Smooth muscle cell (in vitro differentiated cells): ENCODE measurements at regions not wholly inside any gene's neighbourhood (a gene's known extent, or its start where the extent isn't known, plus 50 kb on each side); places are given as distances from the start of the nearest gene placed in this dataset.

Experiments used
- DNase-seq: peaks from one replicate; lab custom pipeline; 2025; ENCODE audit not compliant: unreplicated experiment; lab: John Stamatoyannopoulos, UW
- H2AFZ ChIP-seq: fragments of 200-600 bp; sonication (generic); 2 replicates; pipeline ENCODE4 v1.6.0; 2016; ENCODE audit warnings: antibody characterized with exemption, low read depth, mild to moderate bottlenecking
- H3F3A ChIP-seq: fragments of 200-600 bp; sonication (generic); 2 replicates; pipeline ENCODE4 v1.6.0; 2017; ENCODE audit warnings: antibody characterized with exemption, low read depth
- H3K27ac ChIP-seq: fragments of 200-600 bp; sonication (generic); 2 replicates; pipeline ENCODE4 v1.5.1; 2016; ENCODE audit warnings: low read depth, mild to moderate bottlenecking
- H3K27me3 ChIP-seq: fragments of 200-600 bp; sonication (generic); 2 replicates; pipeline ENCODE4 v1.6.1; 2016; ENCODE audit warnings: low read depth, mild to moderate bottlenecking
- H3K36me3 ChIP-seq: fragments of 200-600 bp; sonication (generic); 2 replicates; pipeline ENCODE4 v1.5.1; 2016; ENCODE audit warnings: low read depth
- H3K4me1 ChIP-seq: fragments of 200-600 bp; sonication (generic); 2 replicates; pipeline ENCODE4 v1.5.1; 2016; ENCODE audit warnings: low read depth
- H3K4me2 ChIP-seq: fragments of 200-600 bp; sonication (generic); 2 replicates; pipeline ENCODE4 v1.6.0; 2016; ENCODE audit warnings: mild to moderate bottlenecking
- H3K4me3 ChIP-seq: fragments of 200-600 bp; sonication (generic); 2 replicates; pipeline ENCODE4 v1.5.1; 2016; ENCODE audit warnings: mild to moderate bottlenecking
- H3K79me2 ChIP-seq: fragments of 200-600 bp; sonication (generic); 2 replicates; pipeline ENCODE4 v1.6.0; 2016; ENCODE audit warnings: low read depth, mild to moderate bottlenecking
- H3K9ac ChIP-seq: fragments of 200-600 bp; sonication (generic); 2 replicates; pipeline ENCODE4 v1.6.0; 2016; ENCODE audit warnings: low read depth
- H3K9me3 ChIP-seq: fragments of 200-600 bp; sonication (generic); replicated peaks from 2 replicates; pipeline ENCODE4 v1.5.1; 2016; ENCODE audit warnings: low read depth
- H4K20me1 ChIP-seq: fragments of 200-600 bp; sonication (generic); 2 replicates; pipeline ENCODE4 v1.6.0; 2016; ENCODE audit warnings: low read depth
- CTCF ChIP-seq: fragments of 200-600 bp; sonication (generic); IDR thresholded peaks from 2 replicates; pipeline ENCODE4 v1.5.1; 2017; ENCODE audit warnings: borderline replicate concordance, mild to moderate bottlenecking, antibody characterized with exemption; ENCODE audit not compliant: insufficient read depth, poor library complexity, severe bottlenecking
- WGBS: methylation state at CpG from one replicate; pipeline ENCODE4 v1.1.7; 2016; ENCODE audit warnings: low lambda C conversion rate; 5-methylcytosine and 5-hydroxymethylcytosine counted together

- 99% methylated on average over 2 of the region's 2 CpGs for WGBS
- H3K4me1 ChIP-seq: peaks cover 28% of the 10 kb centered on the region
- no peak for DNase-seq
Measured at GRCh38 chr7:10120936-10121335, 852.7 kb upstream of the PHF14 start.

GRCh38 chr7:10121631-10122030 lies 852.0 kb upstream of the PHF14 start:
- TF ChIP-seq CTCF: no peak
- no peak for DNase-seq
- Histone ChIP-seq H3K4me3 (no peak overlapping the region), H2AFZ (peak overlapping the region; percentile 83), H3K9ac (no peak overlapping the region), H3K4me2 (no peak overlapping the region), H3K27ac (no peak overlapping the region), H3K36me3 (no peaks in the 10 kb centered on the region), H3K9me3 (no peaks in the 10 kb centered on the region), H3K4me1 (peaks cover 28% of the 10 kb centered on the region), H4K20me1 (no peaks in the 10 kb centered on the region), H3K27me3 (no peaks in the 10 kb centered on the region), H3K79me2 (no peaks in the 10 kb centered on the region), H3F3A (peaks cover 15% of the 10 kb centered on the region)
- WGBS: 82% methylated on average over 2 of the region's 2 CpGs

More at GRCh38 chr7:10120936-10121335, 852.7 kb upstream of the PHF14 start:
- no peak overlapping the region for H3K4me2 ChIP-seq
- no peak overlapping the region for H3K27ac ChIP-seq
- no peak for TF ChIP-seq CTCF
- H3F3A ChIP-seq: peaks cover 15% of the 10 kb centered on the region
- H3K36me3 ChIP-seq: no peaks in the 10 kb centered on the region
- no peaks in the 10 kb centered on the region for H3K27me3 ChIP-seq
- H3K4me3 ChIP-seq: no peak overlapping the region
- no peaks in the 10 kb centered on the region for H3K9me3 ChIP-seq
- no peak overlapping the region for H3K9ac ChIP-seq
- no peak overlapping the region for H2AFZ ChIP-seq
- H3K79me2 ChIP-seq: no peaks in the 10 kb centered on the region
- no peaks in the 10 kb centered on the region for H4K20me1 ChIP-seq

- DNase-seq: peak; percentile 4
Measured at GRCh38 chr7:10122551-10123100, 851.0 kb upstream of the PHF14 start.

More at GRCh38 chr7:10122551-10123100, 851.0 kb upstream of the PHF14 start:
- Histone ChIP-seq H3K27me3 (no peaks in the 10 kb centered on the region), H3K79me2 (no peaks in the 10 kb centered on the region), H3K9ac (no peak overlapping the region), H3K36me3 (no peaks in the 10 kb centered on the region), H4K20me1 (no peaks in the 10 kb centered on the region), H3K27ac (peak overlapping the region; percentile 55), H3K4me1 (peaks cover 28% of the 10 kb centered on the region), H2AFZ (peak overlapping the region; percentile 83), H3K4me2 (peak overlapping the region; percentile 55), H3K9me3 (no peaks in the 10 kb centered on the region), H3F3A (peaks cover 15% of the 10 kb centered on the region), H3K4me3 (no peak overlapping the region)
- 5% methylated on average over 4 of the region's 4 CpGs for WGBS
- TF ChIP-seq CTCF: no peak
